Activated B cell treated with CpG ODN at 0.5 μM for 24 hours (primary cell): ENCODE measurements at regions not wholly inside any gene's neighbourhood (a gene's known extent, or its start where the extent isn't known, plus 50 kb on each side); places are given as distances from the start of the nearest gene placed in this dataset.

Source experiments
- ATAC-seq: fragments of 200-7000 bp; cut with Tn5 transposase; one replicate; pipeline ENCODE4 v1.10.0; 2021; ENCODE audit warnings: low read depth, mild to moderate bottlenecking, moderate library complexity
- CTCF ChIA-PET: fragments of 350-600 bp; sonication (Branson Sonifier 250); formaldehyde crosslinking; loops from one replicate; lab custom pipeline; 2021; ENCODE audit warnings: antibody characterized with exemption; lab: Charles Lee
- POLR2A ChIA-PET: fragments of 350-600 bp; sonication (Branson Sonifier 250); formaldehyde crosslinking; loops from one replicate; lab custom pipeline; 2021; ENCODE audit warnings: antibody characterized with exemption; lab: Charles Lee
- DNase-seq: peaks from one replicate; pipeline ENCODE4 v3.0.0; 2022
- H3K27ac Mint-ChIP-seq: one replicate; pipeline ENCODE4 v1.8.0; 2020; ENCODE audit warnings: mixed read lengths
- H3K27me3 Mint-ChIP-seq: one replicate; pipeline ENCODE4 v1.8.0; 2021; ENCODE audit warnings: mixed read lengths
- H3K36me3 Mint-ChIP-seq: one replicate; pipeline ENCODE4 v1.8.0; 2021; ENCODE audit warnings: low read depth, mixed read lengths
- H3K4me1 Mint-ChIP-seq: one replicate; pipeline ENCODE4 v1.8.0; 2021; ENCODE audit warnings: mixed read lengths
- H3K4me3 Mint-ChIP-seq: one replicate; pipeline ENCODE4 v1.8.0; 2020; ENCODE audit warnings: mild to moderate bottlenecking, mixed read lengths
- H3K9me3 Mint-ChIP-seq: one replicate; pipeline ENCODE4 v1.8.0; 2020; ENCODE audit warnings: mixed read lengths
- CTCF ChIP-seq: fragments of 200-600 bp; IDR thresholded peaks from one replicate; pipeline ENCODE4 v1.8.0; 2022; ENCODE audit warnings: antibody characterized with exemption, mild to moderate bottlenecking
- intact Hi-C: fragments of 100-400 bp; cut with micrococcal nuclease; formaldehyde crosslinking; loops from one replicate; pipeline ENCODE4 v1.15.1; 2024

- ChIA-PET CTCF (no interaction called here), POLR2A (no interaction called here)
- Mint-ChIP-seq H3K4me3 (no peak overlapping the region), H3K27ac (no peak overlapping the region), H3K4me1 (no peaks in the 10 kb centered on the region), H3K27me3 (no peaks in the 10 kb centered on the region), H3K36me3 (no peaks in the 10 kb centered on the region), H3K9me3 (no peaks in the 10 kb centered on the region)
- intact Hi-C loops: no loop called here
- DNase-seq: no peak
- no peak for TF ChIP-seq CTCF
- no peak for ATAC-seq
These were observed 265.0 kb upstream of the SLC8A1 start for GRCh38 chr2:40716879-40717278.

- H3K4me1 Mint-ChIP-seq: no peaks in the 10 kb centered on the region
- no peaks in the 10 kb centered on the region for H3K36me3 Mint-ChIP-seq
- intact Hi-C loops: no loop called here
- CTCF ChIA-PET: no interaction called here
- no peak for ATAC-seq
- H3K27me3 Mint-ChIP-seq: no peaks in the 10 kb centered on the region
- POLR2A ChIA-PET: no interaction called here
- no peak for DNase-seq
- TF ChIP-seq CTCF: no peak
- no peak overlapping the region for H3K4me3 Mint-ChIP-seq
- no peak overlapping the region for H3K27ac Mint-ChIP-seq
- no peaks in the 10 kb centered on the region for H3K9me3 Mint-ChIP-seq
These were observed 267.5 kb upstream of the SLC8A1 start for GRCh38 chr2:40719414-40719813.

GRCh38 chr2:40721595-40721994 is 269.7 kb upstream of the SLC8A1 start:
- Mint-ChIP-seq H3K27ac (no peak overlapping the region), H3K27me3 (no peaks in the 10 kb centered on the region), H3K4me1 (no peaks in the 10 kb centered on the region), H3K4me3 (no peak overlapping the region), H3K36me3 (no peaks in the 10 kb centered on the region), H3K9me3 (no peaks in the 10 kb centered on the region)
- DNase-seq (no peak), ATAC-seq (no peak)
- TF ChIP-seq CTCF: no peak
- ChIA-PET CTCF (no interaction called here), POLR2A (no interaction called here)
- intact Hi-C loops: no loop called here

- H3K36me3 Mint-ChIP-seq: no peaks in the 10 kb centered on the region
These were observed 271.3 kb upstream of the SLC8A1 start for GRCh38 chr2:40723194-40723593.

GRCh38 chr2:40725040-40725439 is 273.1 kb upstream of the SLC8A1 start:
- intact Hi-C loops: no loop called here
- Mint-ChIP-seq H3K27ac (no peak overlapping the region), H3K36me3 (no peaks in the 10 kb centered on the region), H3K27me3 (no peaks in the 10 kb centered on the region), H3K4me3 (no peak overlapping the region), H3K4me1 (no peaks in the 10 kb centered on the region), H3K9me3 (no peaks in the 10 kb centered on the region)
- ChIA-PET CTCF (no interaction called here), POLR2A (no interaction called here)
- ATAC-seq: no peak
- DNase-seq: no peak
- no peak for TF ChIP-seq CTCF

More at GRCh38 chr2:40723194-40723593, 271.3 kb upstream of the SLC8A1 start:
- TF ChIP-seq CTCF: no peak
- intact Hi-C loops: no loop called here
- POLR2A ChIA-PET: no interaction called here
- H3K27me3 Mint-ChIP-seq: no peaks in the 10 kb centered on the region
- H3K4me1 Mint-ChIP-seq: no peaks in the 10 kb centered on the region
- ATAC-seq (no peak), DNase-seq (no peak)
- H3K9me3 Mint-ChIP-seq: no peaks in the 10 kb centered on the region
- no peak overlapping the region for H3K4me3 Mint-ChIP-seq
- no peak overlapping the region for H3K27ac Mint-ChIP-seq
- CTCF ChIA-PET: no interaction called here
